ENCODE measurements at regions not wholly inside any gene's neighbourhood (a gene's known extent, or its start where the extent isn't known, plus 50 kb on each side); places are given as distances from the start of the nearest gene placed in this dataset.

- no TSS peak for BruUV-seq (replicated peaks)
- intact Hi-C loops (cut with micrococcal nuclease; ENCODE audit: unreplicated experiment) = no loop called here
- CTCF ChIA-PET = no interaction called here
Observed at GRCh38 chr6:133697185-133697584, 191.7 kb upstream of the TCF21 start.

GRCh38 chr6:133697666-133698065 lies 191.2 kb upstream of the TCF21 start:
- BruUV-seq (replicated peaks) = no TSS peak
- no peaks in the 10 kb centered on the region for H3K4me1 ChIP-seq (ENCODE audit: insufficient read depth, low read length, poor library complexity, severe bottlenecking)
- no peak overlapping the region for H3K27ac ChIP-seq (ENCODE audit: low read depth, low read length, poor library complexity, severe bottlenecking)
- no peak overlapping the region for H3K4me3 ChIP-seq (ENCODE audit: low read depth, low read length, poor library complexity, severe bottlenecking)
- H3K27me3 ChIP-seq (replicated peaks; ENCODE audit: insufficient read depth, low read depth, low read length, poor library complexity) = peaks cover 64% of the 10 kb centered on the region
- no peaks in the 10 kb centered on the region for H3K36me3 ChIP-seq (ENCODE audit: insufficient read depth, low read length, poor library complexity, severe bottlenecking)
- TF ChIP-seq, protein P1, sequence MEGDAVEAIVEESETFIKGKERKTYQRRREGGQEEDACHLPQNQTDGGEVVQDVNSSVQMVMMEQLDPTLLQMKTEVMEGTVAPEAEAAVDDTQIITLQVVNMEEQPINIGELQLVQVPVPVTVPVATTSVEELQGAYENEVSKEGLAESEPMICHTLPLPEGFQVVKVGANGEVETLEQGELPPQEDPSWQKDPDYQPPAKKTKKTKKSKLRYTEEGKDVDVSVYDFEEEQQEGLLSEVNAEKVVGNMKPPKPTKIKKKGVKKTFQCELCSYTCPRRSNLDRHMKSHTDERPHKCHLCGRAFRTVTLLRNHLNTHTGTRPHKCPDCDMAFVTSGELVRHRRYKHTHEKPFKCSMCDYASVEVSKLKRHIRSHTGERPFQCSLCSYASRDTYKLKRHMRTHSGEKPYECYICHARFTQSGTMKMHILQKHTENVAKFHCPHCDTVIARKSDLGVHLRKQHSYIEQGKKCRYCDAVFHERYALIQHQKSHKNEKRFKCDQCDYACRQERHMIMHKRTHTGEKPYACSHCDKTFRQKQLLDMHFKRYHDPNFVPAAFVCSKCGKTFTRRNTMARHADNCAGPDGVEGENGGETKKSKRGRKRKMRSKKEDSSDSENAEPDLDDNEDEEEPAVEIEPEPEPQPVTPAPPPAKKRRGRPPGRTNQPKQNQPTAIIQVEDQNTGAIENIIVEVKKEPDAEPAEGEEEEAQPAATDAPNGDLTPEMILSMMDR (conservative IDR thresholded peaks at IDR 0.05; ENCODE audit: low read depth, low read length) = no peak
- no peak for TF ChIP-seq EZH2 (IDR thresholded peaks at IDR 0.05; ENCODE audit: borderline replicate concordance, low read depth, low read length, poor library complexity, severe bottlenecking)
- intact Hi-C loops (cut with micrococcal nuclease; ENCODE audit: unreplicated experiment) = no loop called here
- ChIA-PET POLR2A (ENCODE audit: low non-redundant PET) (no interaction called here), CTCF (no interaction called here)
- DNase-seq (ENCODE audit: low spot score) = peak; percentile 32
- H3K9me3 ChIP-seq (ENCODE audit: low read depth, low read length, poor library complexity, severe bottlenecking) = no peaks in the 10 kb centered on the region

More at GRCh38 chr6:133697185-133697584, 191.7 kb upstream of the TCF21 start:
- POLR2A ChIA-PET (ENCODE audit: low non-redundant PET) = no interaction called here
- TF ChIP-seq EZH2 (IDR thresholded peaks at IDR 0.05; ENCODE audit: borderline replicate concordance, low read depth, low read length, poor library complexity, severe bottlenecking) = no peak
- TF ChIP-seq, protein P1 (conservative IDR thresholded peaks at IDR 0.05; ENCODE audit: low read depth, low read length) = no peak
- DNase-seq (ENCODE audit: low spot score) = no peak
- no peaks in the 10 kb centered on the region for H3K36me3 ChIP-seq (ENCODE audit: insufficient read depth, low read length, poor library complexity, severe bottlenecking)
- H3K4me1 ChIP-seq (ENCODE audit: insufficient read depth, low read length, poor library complexity, severe bottlenecking) = no peaks in the 10 kb centered on the region
- H3K4me3 ChIP-seq (ENCODE audit: low read depth, low read length, poor library complexity, severe bottlenecking) = no peak overlapping the region
- peaks cover 61% of the 10 kb centered on the region for H3K27me3 ChIP-seq (replicated peaks; ENCODE audit: insufficient read depth, low read depth, low read length, poor library complexity)
- H3K9me3 ChIP-seq (ENCODE audit: low read depth, low read length, poor library complexity, severe bottlenecking) = no peaks in the 10 kb centered on the region
- H3K27ac ChIP-seq (ENCODE audit: low read depth, low read length, poor library complexity, severe bottlenecking) = no peak overlapping the region

GRCh38 chr6:133698272-133698671 lies 190.6 kb upstream of the TCF21 start:
- no peak for TF ChIP-seq EZH2 (IDR thresholded peaks at IDR 0.05; ENCODE audit: borderline replicate concordance, low read depth, low read length, poor library complexity, severe bottlenecking)
- TF ChIP-seq, protein P1 (conservative IDR thresholded peaks at IDR 0.05; ENCODE audit: low read depth, low read length) = no peak
- Histone ChIP-seq H3K27ac (ENCODE audit: low read depth, low read length, poor library complexity, severe bottlenecking) (no peak overlapping the region), H3K4me1 (ENCODE audit: insufficient read depth, low read length, poor library complexity, severe bottlenecking) (no peaks in the 10 kb centered on the region), H3K27me3 (replicated peaks; ENCODE audit: insufficient read depth, low read depth, low read length, poor library complexity) (peaks cover 58% of the 10 kb centered on the region), H3K36me3 (ENCODE audit: insufficient read depth, low read length, poor library complexity, severe bottlenecking) (no peaks in the 10 kb centered on the region), H3K9me3 (ENCODE audit: low read depth, low read length, poor library complexity, severe bottlenecking) (no peaks in the 10 kb centered on the region), H3K4me3 (ENCODE audit: low read depth, low read length, poor library complexity, severe bottlenecking) (no peak overlapping the region)
- POLR2A ChIA-PET (ENCODE audit: low non-redundant PET) = no interaction called here
- CTCF ChIA-PET = no interaction called here
- intact Hi-C loops (cut with micrococcal nuclease; ENCODE audit: unreplicated experiment) = no loop called here
- BruUV-seq (replicated peaks) = no TSS peak
- DNase-seq (ENCODE audit: low spot score) = no peak
